Neuronal stem cell (in vitro differentiated cells): ENCODE measurements at regions not wholly inside any gene's neighbourhood (a gene's known extent, or its start where the extent isn't known, plus 50 kb on each side); places are given as distances from the start of the nearest gene placed in this dataset.

ENCODE experiments used
- DNase-seq: peaks from one replicate; pipeline ENCODE4 v3.0.0-alpha.2; 2013; ENCODE audit warnings: low spot score
- H2AFZ ChIP-seq: one replicate; pipeline ENCODE4 v1.6.1; 2013; ENCODE audit warnings: mild to moderate bottlenecking, low read length, inconsistent platforms
- H2AK5ac ChIP-seq: 2 replicates; pipeline ENCODE4 v1.6.1; 2013; ENCODE audit warnings: low read depth, mild to moderate bottlenecking, inconsistent platforms, low read length, moderate library complexity, mixed read lengths
- H2BK120ac ChIP-seq: 2 replicates; pipeline ENCODE4 v1.6.1; 2013; ENCODE audit warnings: low read depth, mild to moderate bottlenecking, inconsistent platforms, low read length, moderate library complexity, mixed read lengths
- H2BK12ac ChIP-seq: one replicate; pipeline ENCODE4 v1.6.1; 2013; ENCODE audit warnings: low read length, inconsistent platforms
- H2BK15ac ChIP-seq: 2 replicates; pipeline ENCODE4 v1.6.1; 2013; ENCODE audit warnings: mild to moderate bottlenecking, low read length, inconsistent platforms, mixed read lengths
- H2BK5ac ChIP-seq: one replicate; pipeline ENCODE4 v1.6.1; 2013; ENCODE audit warnings: inconsistent platforms, mild to moderate bottlenecking, low read length, moderate library complexity
- H3K14ac ChIP-seq: one replicate; pipeline ENCODE4 v1.6.1; 2013; ENCODE audit warnings: low read length, inconsistent platforms
- H3K18ac ChIP-seq: 2 replicates; pipeline ENCODE4 v1.6.1; 2013; ENCODE audit warnings: low read length, inconsistent platforms
- H3K23ac ChIP-seq: 2 replicates; pipeline ENCODE4 v1.6.1; 2013; ENCODE audit warnings: low read depth, mild to moderate bottlenecking, mixed read lengths, low read length, inconsistent platforms; ENCODE audit not compliant: poor library complexity
- H3K27ac ChIP-seq: replicated peaks from 3 replicates; pipeline ENCODE4 v1.5.1; 2013; ENCODE audit warnings: low read length, inconsistent platforms
- H3K27me3 ChIP-seq, 3 experiments: 2 replicates each; pipeline ENCODE4 v1.6.1; 2013; ENCODE audit warnings: low read length in 3 of 3, mild to moderate bottlenecking in 2 of 3, inconsistent platforms in 1 of 3, low read depth in 1 of 3, mixed read lengths in 1 of 3, moderate library complexity in 1 of 3; ENCODE audit not compliant: control insufficient read depth in 3 of 3, insufficient read depth in 3 of 3
- H3K36me3 ChIP-seq, 2 donors: replicated peaks in 1 of 2; 2 replicates each; pipeline ENCODE4 v1.6.1; 2013; ENCODE audit warnings: low read length in 2 of 2; ENCODE audit not compliant: control insufficient read depth in 2 of 2, insufficient read depth in 2 of 2
- H3K4ac ChIP-seq: 2 replicates; pipeline ENCODE4 v1.6.1; 2013; ENCODE audit warnings: inconsistent platforms, mild to moderate bottlenecking, low read length, moderate library complexity
- H3K4me1 ChIP-seq, 2 donors: 1 replicate in 1 of 2; 2 replicates in 1 of 2; pipeline ENCODE4 v1.6.1; 2013; ENCODE audit warnings: low read length in 2 of 2, low read depth in 1 of 2; ENCODE audit not compliant: control insufficient read depth in 2 of 2, insufficient read depth in 1 of 2
- H3K4me2 ChIP-seq: one replicate; pipeline ENCODE4 v1.6.1; 2013; ENCODE audit warnings: mild to moderate bottlenecking, low read length, inconsistent platforms; ENCODE audit not compliant: insufficient read depth, poor library complexity, severe bottlenecking
- H3K4me3 ChIP-seq, 2 donors: 2 replicates each; pipeline ENCODE4 v1.5.1; 2013; ENCODE audit warnings: low read length in 2 of 2, mild to moderate bottlenecking in 2 of 2, inconsistent platforms in 1 of 2, moderate library complexity in 1 of 2
- H3K79me1 ChIP-seq: one replicate; pipeline ENCODE4 v1.6.1; 2013; ENCODE audit warnings: low read depth, mild to moderate bottlenecking, inconsistent platforms, low read length, moderate library complexity
- H3K9ac ChIP-seq: one replicate; pipeline ENCODE4 v1.6.1; 2013; ENCODE audit warnings: mild to moderate bottlenecking, low read depth, low read length, inconsistent platforms; ENCODE audit not compliant: poor library complexity
- H3K9me3 ChIP-seq, 2 donors: replicated peaks in 1 of 2; 2 replicates each; pipeline versions ENCODE3 to v1.6.1; 2013; ENCODE audit warnings: low read length in 2 of 2, mild to moderate bottlenecking in 2 of 2, inconsistent platforms in 1 of 2, low read depth in 1 of 2, mixed read lengths in 1 of 2, moderate library complexity in 1 of 2; ENCODE audit not compliant: control insufficient read depth in 2 of 2, insufficient read depth in 1 of 2
- H4K8ac ChIP-seq: one replicate; pipeline ENCODE4 v1.6.1; 2013; ENCODE audit warnings: low read depth, mild to moderate bottlenecking, inconsistent platforms, low read length, moderate library complexity
- H4K91ac ChIP-seq: one replicate; pipeline ENCODE4 v1.6.1; 2013; ENCODE audit warnings: low read length, low read depth, mild to moderate bottlenecking, inconsistent platforms; ENCODE audit not compliant: poor library complexity
- WGBS, 2 donors: extraction: QIAGEN DNeasy Blood & Tissue Kit; methylation state at CpG; one replicate each; pipeline ENCODE4 v1.1.7; 2013; ENCODE audit warnings: missing lambda C conversion rate in 2 of 2, mixed read lengths in 1 of 2; ENCODE audit not compliant: insufficient read length in 2 of 2, insufficient replicate concordance in 1 of 2; ENCODE audit errors: extremely low coverage in 2 of 2; 5-methylcytosine and 5-hydroxymethylcytosine counted together

GRCh38 chr5:162624110-162624509 lies 556.5 kb downstream of the GABRG2 start:
- Histone ChIP-seq H2AFZ (no peak overlapping the region), H3K27me3 (no peaks in the 10 kb centered on the region), H2BK12ac (no peak overlapping the region), H3K4ac (no peak overlapping the region), H3K4me3 (no peak overlapping the region), H4K91ac (no peak overlapping the region), H3K9ac (no peak overlapping the region), H3K23ac (no peak overlapping the region), H3K79me1 (no peaks in the 10 kb centered on the region), H2BK120ac (no peak overlapping the region), H2BK15ac (no peak overlapping the region), H3K18ac (no peak overlapping the region), H3K4me1 (no peaks in the 10 kb centered on the region), H3K36me3 (no peaks in the 10 kb centered on the region), H4K8ac (no peak overlapping the region), H2AK5ac (no peak overlapping the region), H3K4me2 (no peak overlapping the region), H3K14ac (no peak overlapping the region), H3K27ac (no peak overlapping the region), H3K9me3 (no peaks in the 10 kb centered on the region), H2BK5ac (no peak overlapping the region)
- DNase-seq: no peak
- no CpG with 5 or more reads among the region's 5 CpGs for WGBS, 2 donors

DNA sequence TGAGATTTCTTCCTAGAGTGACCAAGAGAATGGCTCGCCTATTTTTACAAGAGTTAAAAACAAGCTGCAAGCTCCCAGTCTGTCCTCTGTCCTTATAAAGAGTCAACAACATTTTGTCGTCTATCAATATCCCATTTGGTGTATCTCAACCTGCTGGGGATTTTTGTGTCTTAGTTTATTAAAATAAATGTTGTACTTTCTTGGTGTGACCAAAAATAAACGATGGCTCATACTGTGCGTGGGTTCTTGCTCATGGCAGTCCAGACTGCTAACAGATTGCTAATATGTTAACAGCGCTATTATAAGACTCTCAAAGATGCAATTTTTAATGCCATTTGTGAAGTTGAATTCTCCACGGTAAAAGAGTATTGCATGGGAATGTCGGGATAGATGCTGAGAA lies 569.9 kb downstream of the GABRG2 start:
- no peak overlapping the region for H2BK5ac ChIP-seq
- H3K79me1 ChIP-seq: no peaks in the 10 kb centered on the region
- H2AFZ ChIP-seq: no peak overlapping the region
- H2BK120ac ChIP-seq: no peak overlapping the region
- no peak overlapping the region for H2BK12ac ChIP-seq
- DNase-seq: no peak
- WGBS, 2 donors: no CpG with 5 or more reads among the region's 7 CpGs
- no peak overlapping the region for H3K18ac ChIP-seq
- peaks cover 0 to 3% of the 10 kb centered on the region in 2 donors for H3K4me1 ChIP-seq
- no peaks in the 10 kb centered on the region for H3K36me3 ChIP-seq
- no peak overlapping the region for H3K4me2 ChIP-seq
- H3K27me3 ChIP-seq: no peaks in the 10 kb centered on the region
- H3K14ac ChIP-seq: no peak overlapping the region
- peaks cover 0 to 3% of the 10 kb centered on the region in 2 donors for H3K9me3 ChIP-seq
- H3K4me3 ChIP-seq: no peak overlapping the region
- H4K91ac ChIP-seq: no peak overlapping the region
- H3K27ac ChIP-seq: no peak overlapping the region
- H2BK15ac ChIP-seq: no peak overlapping the region
- H3K23ac ChIP-seq: no peak overlapping the region
- H3K9ac ChIP-seq: no peak overlapping the region
- H4K8ac ChIP-seq: no peak overlapping the region
- H2AK5ac ChIP-seq: no peak overlapping the region
- no peak overlapping the region for H3K4ac ChIP-seq

DNA sequence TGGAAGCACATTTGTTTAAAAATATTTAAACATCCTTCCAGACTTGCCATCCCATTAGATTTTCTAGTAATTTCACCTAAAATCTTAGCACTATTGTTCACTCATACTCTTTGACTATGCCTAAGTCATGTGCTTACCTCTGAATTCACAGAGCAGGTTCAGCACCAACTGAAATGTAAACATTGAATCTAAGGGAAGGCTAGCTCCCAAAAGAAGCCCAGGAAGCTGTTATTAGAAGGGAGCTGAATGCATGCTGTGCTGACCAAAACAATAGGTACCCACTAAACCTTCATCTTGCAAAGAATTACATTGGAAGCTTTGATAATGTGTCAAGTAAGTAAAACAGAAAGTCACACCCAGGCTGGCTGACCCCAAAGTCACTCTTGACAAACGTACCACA lies 571.3 kb downstream of the GABRG2 start:
- Histone ChIP-seq H2BK120ac (no peak overlapping the region), H4K91ac (no peak overlapping the region), H3K4ac (no peak overlapping the region), H2AFZ (no peak overlapping the region), H3K4me2 (no peak overlapping the region), H2BK15ac (no peak overlapping the region), H3K4me1 (peaks cover 0 to 3% of the 10 kb centered on the region in 2 donors), H2BK5ac (no peak overlapping the region), H3K9ac (no peak overlapping the region), H3K9me3 (peaks cover 0 to 3% of the 10 kb centered on the region in 2 donors), H3K27me3 (no peaks in the 10 kb centered on the region), H2AK5ac (no peak overlapping the region), H3K27ac (no peak overlapping the region), H4K8ac (no peak overlapping the region), H3K4me3 (no peak overlapping the region), H3K23ac (no peak overlapping the region), H3K18ac (no peak overlapping the region), H3K14ac (no peak overlapping the region), H3K36me3 (no peaks in the 10 kb centered on the region), H2BK12ac (no peak overlapping the region), H3K79me1 (no peaks in the 10 kb centered on the region)
- WGBS, 2 donors: no CpG with 5 or more reads among the region's 1 CpG
- DNase-seq: no peak

GRCh38 chr5:162641142-162641813 lies 573.7 kb downstream of the GABRG2 start:
- H3K4me2 ChIP-seq: no peak overlapping the region
- H3K27ac ChIP-seq: no peak overlapping the region
- H3K4me1 ChIP-seq: peaks cover 0 to 3% of the 10 kb centered on the region in 2 donors
- no peak overlapping the region for H3K4ac ChIP-seq
- H3K4me3 ChIP-seq: no peak overlapping the region
- H3K27me3 ChIP-seq: no peaks in the 10 kb centered on the region
- no peaks in the 10 kb centered on the region for H3K9me3 ChIP-seq
- H2BK5ac ChIP-seq: no peak overlapping the region
- no peak overlapping the region for H4K8ac ChIP-seq
- no peak overlapping the region for H2AK5ac ChIP-seq
- no peak overlapping the region for H3K23ac ChIP-seq
- no peak overlapping the region for H3K14ac ChIP-seq
- no peak for DNase-seq
- no peak overlapping the region for H2BK120ac ChIP-seq
- H2AFZ ChIP-seq: no peak overlapping the region
- no CpG with 5 or more reads among the region's 4 CpGs for WGBS, 2 donors
- H3K79me1 ChIP-seq: no peaks in the 10 kb centered on the region
- H2BK15ac ChIP-seq: no peak overlapping the region
- H2BK12ac ChIP-seq: no peak overlapping the region
- H3K36me3 ChIP-seq: no peaks in the 10 kb centered on the region
- no peak overlapping the region for H3K9ac ChIP-seq
- no peak overlapping the region for H3K18ac ChIP-seq
- no peak overlapping the region for H4K91ac ChIP-seq
